Trophoblast cell (in vitro differentiated cells and primary cell): ENCODE measurements at regions not wholly inside any gene's neighbourhood (a gene's known extent, or its start where the extent isn't known, plus 50 kb on each side); places are given as distances from the start of the nearest gene placed in this dataset.

Experiments used
- DNase-seq, 2 donors: peaks; one replicate each; pipeline ENCODE4 v3.0.0-alpha.2; 2016
- H2AFZ ChIP-seq: 2 replicates; pipeline ENCODE4 v1.6.1; 2013; ENCODE audit warnings: low read length, moderate library complexity, mild to moderate bottlenecking; ENCODE audit not compliant: insufficient read depth, poor library complexity
- H2AK5ac ChIP-seq: 2 replicates; pipeline ENCODE4 v1.6.1; 2013; ENCODE audit warnings: mild to moderate bottlenecking, low read length
- H2BK120ac ChIP-seq: 2 replicates; pipeline ENCODE4 v1.6.1; 2013; ENCODE audit warnings: low read length, mild to moderate bottlenecking, moderate library complexity; ENCODE audit not compliant: insufficient read depth, poor library complexity
- H2BK12ac ChIP-seq: 2 replicates; pipeline ENCODE4 v1.6.1; 2013; ENCODE audit warnings: mild to moderate bottlenecking, low read length, moderate library complexity
- H2BK5ac ChIP-seq: 2 replicates; pipeline ENCODE4 v1.6.1; 2013; ENCODE audit warnings: low read length, low read depth, moderate library complexity, mild to moderate bottlenecking; ENCODE audit not compliant: poor library complexity
- H3K14ac ChIP-seq: 2 replicates; pipeline ENCODE4 v1.6.1; 2013; ENCODE audit warnings: mild to moderate bottlenecking, low read length
- H3K18ac ChIP-seq: 2 replicates; pipeline ENCODE4 v1.6.1; 2013; ENCODE audit warnings: mild to moderate bottlenecking, low read length
- H3K23ac ChIP-seq: 2 replicates; pipeline ENCODE4 v1.6.1; 2013; ENCODE audit warnings: low read length
- H3K27ac ChIP-seq: 2 replicates; pipeline ENCODE4 v1.5.1; 2013; ENCODE audit warnings: low read depth, mild to moderate bottlenecking, inconsistent platforms, low read length, moderate library complexity
- H3K27me3 ChIP-seq: 2 replicates; pipeline ENCODE4 v1.6.1; 2013; ENCODE audit warnings: inconsistent platforms, mild to moderate bottlenecking, low read length, moderate library complexity; ENCODE audit not compliant: insufficient read depth
- H3K36me3 ChIP-seq, 2 experiments: 1 replicate in 1 of 2; 2 replicates in 1 of 2; pipeline ENCODE4 v1.6.1; 2013; ENCODE audit warnings: low read length in 2 of 2, mild to moderate bottlenecking in 2 of 2, moderate library complexity in 1 of 2; ENCODE audit not compliant: insufficient read depth in 2 of 2, control insufficient read depth in 1 of 2
- H3K4ac ChIP-seq: 2 replicates; pipeline ENCODE4 v1.6.1; 2013; ENCODE audit warnings: low read depth, mild to moderate bottlenecking, low read length, moderate library complexity
- H3K4me1 ChIP-seq, 2 experiments: 1 replicate in 1 of 2; 2 replicates in 1 of 2; pipeline ENCODE4 v1.6.1; 2013; ENCODE audit warnings: low read length in 2 of 2, mild to moderate bottlenecking in 2 of 2, moderate library complexity in 1 of 2; ENCODE audit not compliant: insufficient read depth in 2 of 2, control insufficient read depth in 1 of 2
- H3K4me2 ChIP-seq: 2 replicates; pipeline ENCODE4 v1.6.1; 2013; ENCODE audit warnings: inconsistent platforms, mild to moderate bottlenecking, low read length, moderate library complexity
- H3K4me3 ChIP-seq: 2 replicates; pipeline ENCODE4 v1.5.1; 2013; ENCODE audit warnings: mild to moderate bottlenecking, low read depth, low read length, inconsistent platforms
- H3K79me1 ChIP-seq: one replicate; pipeline ENCODE4 v1.6.1; 2013; ENCODE audit warnings: low read length
- H3K79me2 ChIP-seq: 2 replicates; pipeline ENCODE4 v1.6.1; 2013; ENCODE audit warnings: low read length, mild to moderate bottlenecking; ENCODE audit not compliant: control insufficient read depth, insufficient read depth, poor library complexity
- H3K9ac ChIP-seq: 2 replicates; pipeline ENCODE4 v1.6.1; 2013; ENCODE audit warnings: mild to moderate bottlenecking, low read length
- H3K9me3 ChIP-seq: 2 replicates; pipeline ENCODE4 v1.6.1; 2013; ENCODE audit warnings: low read depth, mild to moderate bottlenecking, control low read depth, inconsistent platforms, low read length; ENCODE audit not compliant: insufficient read depth
- H4K12ac ChIP-seq: 2 replicates; pipeline ENCODE4 v1.6.1; 2013; ENCODE audit warnings: low read depth, mild to moderate bottlenecking, low read length, moderate library complexity
- H4K8ac ChIP-seq: 2 replicates; pipeline ENCODE4 v1.6.1; 2013; ENCODE audit warnings: low read depth, mild to moderate bottlenecking, low read length, moderate library complexity
- H4K91ac ChIP-seq: one replicate; pipeline ENCODE4 v1.6.1; 2013; ENCODE audit warnings: low read depth, mild to moderate bottlenecking, low read length, moderate library complexity
- WGBS: extraction: QIAGEN DNeasy Blood & Tissue Kit; methylation state at CpG from one replicate; pipeline ENCODE4 v1.1.7; 2013; ENCODE audit warnings: missing lambda C conversion rate; ENCODE audit not compliant: insufficient read length, insufficient coverage; ENCODE audit errors: extremely low coverage; 5-methylcytosine and 5-hydroxymethylcytosine counted together

DNA sequence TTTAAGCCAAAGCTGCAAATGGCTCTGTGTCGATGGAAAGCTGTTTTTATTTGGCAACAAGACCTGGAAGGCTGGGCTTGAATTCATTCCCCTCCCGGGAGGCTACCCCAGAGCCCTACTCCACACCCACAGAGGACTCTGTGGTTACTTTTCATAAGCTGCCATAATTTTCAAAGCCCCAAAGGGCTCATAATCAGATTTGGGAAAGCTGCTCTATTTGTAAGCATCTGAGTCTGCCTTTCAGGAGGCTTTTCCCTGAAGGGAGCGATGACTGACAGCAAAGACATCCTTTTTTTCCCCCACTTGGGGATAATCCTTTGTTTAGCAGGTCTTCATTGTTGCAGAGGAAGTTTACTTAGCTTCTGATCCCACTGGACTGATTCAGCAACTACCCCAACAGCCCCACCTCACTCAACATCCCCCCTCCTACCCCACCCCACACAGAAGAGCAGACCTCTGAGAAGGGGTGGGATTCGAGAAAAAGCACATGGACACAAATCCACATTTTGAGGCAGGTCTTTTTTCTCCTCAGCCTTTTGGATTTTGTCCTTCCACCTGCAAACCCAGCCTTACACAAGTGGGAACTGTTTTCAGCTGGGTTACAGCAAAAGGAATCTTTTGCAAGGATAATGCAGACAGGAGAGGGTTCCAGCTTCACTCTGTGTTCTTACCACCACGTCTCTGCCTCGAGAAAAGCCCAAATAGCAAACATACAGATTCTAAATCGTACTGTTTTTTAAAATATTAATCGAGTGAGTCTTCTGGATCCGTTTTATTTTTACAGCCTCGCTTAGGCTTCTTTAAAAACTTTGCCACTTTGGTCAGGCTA lies 244.4 kb upstream of the TUT7 start:
- H2AFZ ChIP-seq: peak overlapping the region; percentile 25
- no peak for DNase-seq

DNA sequence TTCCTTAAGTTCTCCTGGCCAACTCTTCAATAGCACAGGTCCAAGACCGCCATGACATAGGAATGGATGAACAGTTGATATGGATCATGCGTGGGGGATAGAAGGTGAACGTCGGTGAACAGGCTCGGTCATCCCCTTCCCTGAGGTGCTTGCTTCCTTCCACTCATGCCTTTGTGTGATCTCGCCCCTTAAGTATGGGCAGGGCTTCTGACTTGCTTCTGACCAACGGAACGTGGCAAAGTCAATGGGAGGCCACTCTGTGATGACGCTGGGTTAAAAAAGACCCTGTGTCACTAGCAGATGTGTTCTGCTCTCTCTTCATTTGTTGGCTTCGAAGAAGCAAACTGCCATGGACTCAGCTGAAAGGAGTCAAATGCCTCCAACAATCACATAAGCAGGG lies 240.5 kb upstream of the TUT7 start:
- no peak overlapping the region for H3K23ac ChIP-seq
- H2BK12ac ChIP-seq: peak overlapping the region; percentile 46
- no peaks in the 10 kb centered on the region for H3K27me3 ChIP-seq
- no peak overlapping the region for H3K9ac ChIP-seq
- peak overlapping the region; percentile 18 for H2BK120ac ChIP-seq
- H2AK5ac ChIP-seq: no peak overlapping the region
- no peak for DNase-seq
- peak overlapping the region; percentile 4 for H2BK5ac ChIP-seq
- peaks cover 8 to 15% of the 10 kb centered on the region in 2 experiments for H3K4me1 ChIP-seq
- no peak overlapping the region for H3K4me2 ChIP-seq
- no peak overlapping the region for H3K4me3 ChIP-seq
- H3K36me3 ChIP-seq: peaks cover 2 to 3% of the 10 kb centered on the region in 2 experiments
- peaks cover 22% of the 10 kb centered on the region for H3K79me1 ChIP-seq
- no peaks in the 10 kb centered on the region for H3K79me2 ChIP-seq
- H3K4ac ChIP-seq: no peak overlapping the region
- H4K8ac ChIP-seq: peak overlapping the region; percentile 3
- H4K91ac ChIP-seq: no peak overlapping the region
- H3K9me3 ChIP-seq: peaks cover 2% of the 10 kb centered on the region
- no peak overlapping the region for H3K18ac ChIP-seq
- WGBS: no CpG with 5 or more reads among the region's 10 CpGs
- H2AFZ ChIP-seq: no peak overlapping the region
- peak overlapping the region; percentile 49 for H3K14ac ChIP-seq
- H3K27ac ChIP-seq: no peak overlapping the region
- no peak overlapping the region for H4K12ac ChIP-seq

More for the DNA sequence above, 244.4 kb upstream of the TUT7 start:
- no peak overlapping the region for H2AK5ac ChIP-seq
- H3K14ac ChIP-seq: no peak overlapping the region
- H3K18ac ChIP-seq: no peak overlapping the region
- peaks cover 2% of the 10 kb centered on the region for H3K9me3 ChIP-seq
- no CpG with 5 or more reads among the region's 10 CpGs for WGBS
- H3K4me3 ChIP-seq: no peak overlapping the region
- peaks cover 26% of the 10 kb centered on the region for H3K79me1 ChIP-seq
- H3K9ac ChIP-seq: peak overlapping the region; percentile 41
- H3K79me2 ChIP-seq: no peaks in the 10 kb centered on the region
- peak overlapping the region; percentile 95 for H3K27ac ChIP-seq
- H3K27me3 ChIP-seq: no peaks in the 10 kb centered on the region
- peaks cover 2 to 3% of the 10 kb centered on the region in 2 experiments for H3K36me3 ChIP-seq
- peak overlapping the region; percentile 59 for H4K91ac ChIP-seq
- H2BK120ac ChIP-seq: peak overlapping the region; percentile 68
- H3K4me1 ChIP-seq: peaks cover 11 to 27% of the 10 kb centered on the region in 2 experiments
- no peak overlapping the region for H3K4ac ChIP-seq
- no peak overlapping the region for H4K8ac ChIP-seq
- H2BK12ac ChIP-seq: peak overlapping the region; percentile 90
- no peak overlapping the region for H3K23ac ChIP-seq
- H4K12ac ChIP-seq: no peak overlapping the region
- peak overlapping the region; percentile 64 for H2BK5ac ChIP-seq
- H3K4me2 ChIP-seq: peak overlapping the region; percentile 22

DNA sequence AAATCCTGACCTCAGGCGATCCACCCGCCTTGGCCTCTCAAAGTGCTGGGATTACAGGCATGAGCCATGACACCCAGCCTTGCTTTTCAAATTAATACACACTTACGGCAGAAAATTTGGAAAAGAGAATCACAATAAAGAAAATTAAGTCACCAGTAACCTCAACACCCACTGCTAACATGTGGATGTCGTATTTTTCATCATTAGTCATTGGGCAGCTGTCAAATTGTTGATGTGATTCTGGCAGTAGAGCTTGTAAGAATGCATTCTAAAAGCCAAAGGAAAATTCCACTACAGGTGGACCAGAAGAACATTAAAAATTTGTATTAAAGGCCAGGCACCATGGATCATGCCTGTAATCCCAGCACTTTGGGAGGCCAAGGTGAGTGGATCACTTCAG lies 237.3 kb upstream of the TUT7 start:
- Histone ChIP-seq H3K79me2 (no peaks in the 10 kb centered on the region), H3K27me3 (no peaks in the 10 kb centered on the region), H3K79me1 (peaks cover 4% of the 10 kb centered on the region), H2BK120ac (no peak overlapping the region), H2AK5ac (no peak overlapping the region), H3K36me3 (peaks cover 0 to 2% of the 10 kb centered on the region in 2 experiments), H4K12ac (no peak overlapping the region), H3K9ac (no peak overlapping the region), H3K4me1 (peaks cover 5% of the 10 kb centered on the region in 2 experiments), H3K23ac (no peak overlapping the region), H3K14ac (no peak overlapping the region), H2BK12ac (no peak overlapping the region), H3K9me3 (no peaks in the 10 kb centered on the region), H3K4ac (no peak overlapping the region), H4K91ac (no peak overlapping the region), H2AFZ (no peak overlapping the region), H3K27ac (no peak overlapping the region), H4K8ac (no peak overlapping the region), H2BK5ac (no peak overlapping the region), H3K4me2 (no peak overlapping the region), H3K4me3 (no peak overlapping the region), H3K18ac (no peak overlapping the region)
- WGBS: no CpG with 5 or more reads among the region's 4 CpGs
- DNase-seq: no peak

DNA sequence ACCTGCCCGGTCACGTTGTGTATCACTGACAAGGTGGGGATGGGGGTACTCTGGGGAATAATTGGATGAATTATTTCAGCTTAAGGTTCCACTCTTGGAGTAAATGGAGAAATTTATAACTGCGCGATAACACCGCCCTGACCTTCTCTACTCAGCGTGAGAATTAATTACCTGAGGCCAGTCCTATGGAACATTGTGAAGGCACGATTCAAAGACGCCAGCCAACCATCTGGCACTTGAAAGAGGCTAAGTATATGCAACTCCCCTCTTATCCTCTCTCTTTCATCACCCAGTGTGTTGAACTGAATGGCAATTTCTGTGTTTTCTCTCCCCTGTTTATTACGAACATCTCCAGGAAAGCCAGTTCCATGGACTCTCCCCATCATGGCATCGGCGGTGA lies 235.5 kb upstream of the TUT7 start:
- H3K79me2 ChIP-seq: no peaks in the 10 kb centered on the region
- no peak overlapping the region for H2AFZ ChIP-seq
- H3K4me3 ChIP-seq: no peak overlapping the region
- H3K9me3 ChIP-seq: no peaks in the 10 kb centered on the region
- no peak overlapping the region for H4K8ac ChIP-seq
- no peak overlapping the region for H4K12ac ChIP-seq
- no peak overlapping the region for H2BK12ac ChIP-seq
- no CpG with 5 or more reads among the region's 11 CpGs for WGBS
- H3K27ac ChIP-seq: no peak overlapping the region
- no peak overlapping the region for H2AK5ac ChIP-seq
- peaks cover 7% of the 10 kb centered on the region for H3K79me1 ChIP-seq
- no peak overlapping the region for H3K23ac ChIP-seq
- H3K36me3 ChIP-seq: no peaks in the 10 kb centered on the region
- H4K91ac ChIP-seq: no peak overlapping the region
- no peak overlapping the region for H3K18ac ChIP-seq
- H3K9ac ChIP-seq: no peak overlapping the region
- H2BK5ac ChIP-seq: no peak overlapping the region
- H3K14ac ChIP-seq: no peak overlapping the region
- DNase-seq: no peak
- H3K4me2 ChIP-seq: no peak overlapping the region
- H3K4ac ChIP-seq: no peak overlapping the region
- no peak overlapping the region for H2BK120ac ChIP-seq
- no peaks in the 10 kb centered on the region for H3K27me3 ChIP-seq
- peaks cover 2 to 5% of the 10 kb centered on the region in 2 experiments for H3K4me1 ChIP-seq
